ENCODE measurements at regions not wholly inside any gene's neighbourhood (a gene's known extent, or its start where the extent isn't known, plus 50 kb on each side); places are given as distances from the start of the nearest gene placed in this dataset.
A peak's percentile ranks its signal among the peaks of the same experiment; 100 is the strongest.

- ChIA-PET POLR2A (no interaction called here), CTCF (interaction anchor here (0.6 to 4.9 kb wide), 25 partner anchors 8 to 667 kb away, joined by 3 to 44 read pairs (median 4); no protein-coding TSS in a partner anchor)
- H3K36me3 ChIP-seq (replicated peaks in 1 of 2; ENCODE audit: control insufficient read depth in 1 of 2, insufficient read depth in 2 of 2, low read length in 1 of 2), result no peaks in the 10 kb centered on the region
- H3K79me2 ChIP-seq (ENCODE audit: insufficient read depth), result no peaks in the 10 kb centered on the region
- H3F3A ChIP-seq (replicated peaks; ENCODE audit: insufficient read depth), result no peaks in the 10 kb centered on the region
- no peaks in the 10 kb centered on the region for H3K9me2 ChIP-seq
- peaks cover 0 to 16% of the 10 kb centered on the region in 2 experiments; a peak in 2 of 4 replicates for H3K4me1 ChIP-seq (ENCODE audit: control insufficient read depth in 1 of 2, insufficient read depth in 2 of 2, low read depth in 1 of 2, low read length in 1 of 2)
- H3K27me3 ChIP-seq (ENCODE audit: insufficient read depth), result no peaks in the 10 kb centered on the region
- H3K4me2 ChIP-seq, result peak overlapping the region; percentile 87; the same call in 1 of the 2 replicates
- H4K20me1 ChIP-seq (ENCODE audit: insufficient read depth), result no peaks in the 10 kb centered on the region
- peak overlapping the region; percentile 60 to 70; a peak in 2 of 4 replicates for H3K4me3 ChIP-seq (ENCODE audit: low read depth in 2 of 2, low read length in 1 of 2)
- no peak for TF ChIP-seq FOXM1 (IDR thresholded peaks at IDR 0.05; ENCODE audit: low read depth)
- TF ChIP-seq, protein P1, sequence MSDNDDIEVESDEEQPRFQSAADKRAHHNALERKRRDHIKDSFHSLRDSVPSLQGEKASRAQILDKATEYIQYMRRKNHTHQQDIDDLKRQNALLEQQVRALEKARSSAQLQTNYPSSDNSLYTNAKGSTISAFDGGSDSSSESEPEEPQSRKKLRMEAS (IDR thresholded peaks at IDR 0.05; ENCODE audit: low read depth), result no peak
- TF ChIP-seq TCF12 (IDR thresholded peaks at IDR 0.05), result no peak
- no peak for TF ChIP-seq NFIC (IDR thresholded peaks at IDR 0.05; ENCODE audit: borderline replicate concordance)
- TF ChIP-seq REST (IDR thresholded peaks at IDR 0.05; ENCODE audit: low read depth, low read length), result no peak
- TF ChIP-seq, protein P2, sequence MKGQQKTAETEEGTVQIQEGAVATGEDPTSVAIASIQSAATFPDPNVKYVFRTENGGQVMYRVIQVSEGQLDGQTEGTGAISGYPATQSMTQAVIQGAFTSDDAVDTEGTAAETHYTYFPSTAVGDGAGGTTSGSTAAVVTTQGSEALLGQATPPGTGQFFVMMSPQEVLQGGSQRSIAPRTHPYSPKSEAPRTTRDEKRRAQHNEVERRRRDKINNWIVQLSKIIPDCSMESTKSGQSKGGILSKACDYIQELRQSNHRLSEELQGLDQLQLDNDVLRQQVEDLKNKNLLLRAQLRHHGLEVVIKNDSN (IDR thresholded peaks at IDR 0.05; ENCODE audit: borderline replicate concordance, low read depth), result no peak
- TF ChIP-seq MXI1 (IDR thresholded peaks at IDR 0.05; ENCODE audit: low read depth, low read length), result no peak
- TF ChIP-seq GATA2 (CRISPR knock-in tag; IDR thresholded peaks at IDR 0.05), result no peak
- no peak for TF ChIP-seq FOSL2 (IDR thresholded peaks at IDR 0.05; ENCODE audit: borderline replicate concordance, low read depth)
- TF ChIP-seq ELF1 (IDR thresholded peaks at IDR 0.05), result no peak
- TF ChIP-seq POLR2AphosphoS5 (IDR thresholded peaks at IDR 0.05; ENCODE audit: low read depth, low read length), result no peak
- no peak for TF ChIP-seq EP300 (IDR thresholded peaks at IDR 0.05; ENCODE audit: borderline replicate concordance in 1 of 2, low read depth in 1 of 2, low read length in 1 of 2)
- no peak for TF ChIP-seq ZBTB33 (IDR thresholded peaks at IDR 0.05; ENCODE audit: borderline replicate concordance, low read depth)
- TF ChIP-seq TAF1 (IDR thresholded peaks at IDR 0.05; ENCODE audit: borderline replicate concordance, low read depth, low read length), result no peak
- no peak for TF ChIP-seq TEAD4 (IDR thresholded peaks at IDR 0.05; ENCODE audit: borderline replicate concordance, insufficient read depth)
- no peak for TF ChIP-seq RFX5 (IDR thresholded peaks at IDR 0.05; ENCODE audit: low read length)
- no peak for TF ChIP-seq JUND (IDR thresholded peaks at IDR 0.05)
- TF ChIP-seq SMC3 (IDR thresholded peaks at IDR 0.05; ENCODE audit: low read depth, low read length), result no peak
- TF ChIP-seq USF2 (IDR thresholded peaks at IDR 0.05; ENCODE audit: borderline replicate concordance, low read depth, low read length), result no peak
- no peak for TF ChIP-seq YY1 (IDR thresholded peaks at IDR 0.05; ENCODE audit: low read depth)
- H3K27ac ChIP-seq (ENCODE audit: low read depth in 2 of 2, low read length in 1 of 2), result peak overlapping the region in 1 of 2 experiments; percentile 86; a peak in 2 of 4 replicates
- no peak overlapping the region for H3K9ac ChIP-seq
- peak overlapping the region; percentile 98; the same call in 1 of the 2 replicates for H2AFZ ChIP-seq (ENCODE audit: low read depth)
- no peak for DNase-seq
- WGBS (ENCODE audit: low lambda C conversion rate), result 31% methylated on average over 7 of the region's 7 CpGs
- H3K9me3 ChIP-seq, result no peaks in the 10 kb centered on the region
Measured at GRCh38 chr3:116864590-116864927, 155.0 kb downstream of the TUSC7 start.
